Activated CD8-positive, alpha-beta memory T cell treated with anti-CD3 and anti-CD28 coated beads for 24 hours (primary cell): ENCODE measurements at regions not wholly inside any gene's neighbourhood (a gene's known extent, or its start where the extent isn't known, plus 50 kb on each side); places are given as distances from the start of the nearest gene placed in this dataset.
A peak's percentile ranks its signal among the peaks of the same experiment; 100 is the strongest.
"Not testable (repeated sequence)": the region's sequence is repeated elsewhere in the genome, so short reads cannot be mapped to it uniquely, and the experiment has no call there.

ENCODE experiments used
- DNase-seq: peaks from one replicate; pipeline ENCODE4 v3.0.0-alpha.2; 2020

DNA sequence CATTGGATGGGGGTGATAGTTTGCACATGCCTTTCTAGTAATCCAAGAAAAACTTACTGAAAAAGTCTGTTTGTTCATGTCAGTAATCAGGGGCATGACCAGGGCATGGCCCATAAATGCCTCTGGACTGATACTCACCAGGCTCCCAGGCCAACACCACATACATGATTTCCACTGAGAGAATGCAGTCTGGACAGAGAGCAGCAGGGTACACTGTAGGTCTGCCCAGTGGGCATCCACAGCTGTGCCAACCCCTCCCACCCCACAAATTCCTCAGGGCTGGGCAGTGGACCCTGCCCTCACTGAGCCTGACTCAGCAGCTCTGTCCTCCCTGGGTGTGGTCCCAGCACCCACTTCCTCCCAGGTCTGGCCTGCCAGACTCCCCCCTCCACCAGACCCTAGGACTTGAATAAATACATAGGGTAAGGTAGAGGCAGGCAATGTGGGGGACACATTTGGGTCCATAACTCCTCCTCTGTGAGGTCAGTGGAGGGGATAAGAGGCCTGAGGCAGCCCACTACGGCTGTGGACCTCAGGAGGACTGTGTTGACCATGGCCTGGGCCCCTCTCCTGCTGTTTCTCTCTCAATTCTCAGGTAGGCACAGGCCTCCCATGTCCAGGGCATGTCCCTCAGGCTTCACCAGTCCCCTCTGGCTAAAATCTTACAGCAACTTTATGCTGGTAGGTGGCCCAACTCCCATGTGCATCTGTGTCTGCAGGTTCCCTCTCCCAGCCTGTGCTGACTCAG, 92.2 kb upstream of the TOP3B start:
- DNase-seq: no peak

DNA sequence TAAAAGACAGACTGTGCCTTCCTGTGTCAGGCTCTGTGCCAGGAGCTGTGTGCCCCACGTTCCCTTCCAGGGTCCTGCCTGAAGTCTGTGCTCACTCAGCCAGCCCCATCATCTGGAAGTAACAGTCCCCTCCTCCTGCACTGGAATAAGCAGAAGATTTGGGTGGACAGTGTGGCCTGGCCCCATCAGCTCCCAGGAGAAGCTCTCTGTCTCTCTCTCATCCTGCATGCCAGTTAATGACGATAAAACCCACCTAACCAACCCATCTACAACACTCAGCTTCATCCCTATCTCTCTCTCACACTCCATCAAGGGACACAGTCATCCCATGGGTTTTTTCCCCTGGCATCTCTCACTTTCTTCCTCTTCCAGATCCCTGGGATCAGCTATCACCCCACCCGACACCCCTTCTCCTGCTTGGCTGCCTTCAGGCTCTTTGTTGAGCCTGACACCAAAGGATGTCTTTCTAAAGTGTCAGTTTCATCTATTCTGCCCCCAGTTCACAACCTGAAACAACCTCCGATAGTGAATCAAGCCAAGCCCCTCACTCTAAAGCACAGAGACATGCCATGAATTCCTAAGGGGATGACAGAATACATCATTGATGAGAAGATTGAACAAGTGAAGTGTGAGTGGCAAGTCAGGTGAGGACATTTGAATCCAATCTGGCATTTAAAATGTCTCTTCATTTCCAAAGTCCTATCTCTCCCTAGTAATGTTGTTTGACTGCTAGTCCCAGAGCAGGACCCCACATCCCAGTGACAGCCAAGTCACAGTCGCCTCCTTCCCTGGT, 91.4 kb upstream of the TOP3B start:
- DNase-seq: no peak

DNA sequence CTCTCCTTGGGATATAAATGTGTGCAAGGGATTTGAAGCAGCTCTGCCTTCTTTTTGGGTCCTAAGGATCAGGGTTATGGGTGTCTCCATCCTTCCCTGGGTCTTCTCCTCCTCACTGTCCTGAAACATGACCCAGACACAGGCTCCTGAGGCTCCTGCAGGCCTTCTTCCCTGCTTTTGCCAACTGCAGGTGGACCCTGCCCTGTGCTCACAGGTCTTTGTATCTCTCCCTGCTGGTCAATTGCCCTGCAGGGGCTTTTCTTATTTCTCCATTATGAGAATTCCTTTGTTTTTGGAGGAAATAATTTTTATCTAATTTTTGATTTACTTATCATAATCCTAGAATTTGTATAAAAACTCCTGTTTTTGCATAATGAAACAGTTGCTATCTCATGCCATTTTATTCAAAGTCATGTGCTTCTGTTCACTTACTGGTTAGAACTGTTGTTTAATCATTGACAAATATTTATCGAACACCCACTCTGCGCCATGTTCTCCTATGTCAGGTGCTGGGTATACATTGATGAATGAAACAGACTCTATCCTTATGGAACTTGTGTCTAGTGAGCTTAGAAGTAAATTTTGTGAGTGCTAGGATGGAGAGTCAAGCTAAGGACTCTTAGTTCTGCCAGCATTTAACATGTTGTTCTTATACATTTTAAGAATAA, 89.7 kb upstream of the TOP3B start:
- DNase-seq: no peak

DNA sequence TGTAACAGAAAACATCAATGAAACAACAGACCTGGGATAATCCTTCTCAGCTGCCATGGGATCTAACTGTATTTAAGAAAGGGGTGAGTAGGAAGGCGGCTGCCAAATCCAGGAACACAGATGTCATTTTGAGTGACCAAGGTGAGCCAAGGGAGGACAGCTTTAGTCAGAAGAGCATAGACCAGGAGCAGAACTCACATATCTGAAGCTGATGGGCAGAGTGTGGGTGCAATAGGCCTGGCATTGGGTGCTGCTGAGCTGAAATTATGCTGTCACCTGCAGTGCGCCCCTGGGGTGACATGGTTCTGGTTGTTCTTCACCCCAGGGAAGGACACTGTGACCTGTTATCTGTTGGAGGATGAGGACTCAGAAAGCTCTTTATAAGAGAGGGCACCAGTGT, 88.9 kb upstream of the TOP3B start:
- DNase-seq: no peak

DNA sequence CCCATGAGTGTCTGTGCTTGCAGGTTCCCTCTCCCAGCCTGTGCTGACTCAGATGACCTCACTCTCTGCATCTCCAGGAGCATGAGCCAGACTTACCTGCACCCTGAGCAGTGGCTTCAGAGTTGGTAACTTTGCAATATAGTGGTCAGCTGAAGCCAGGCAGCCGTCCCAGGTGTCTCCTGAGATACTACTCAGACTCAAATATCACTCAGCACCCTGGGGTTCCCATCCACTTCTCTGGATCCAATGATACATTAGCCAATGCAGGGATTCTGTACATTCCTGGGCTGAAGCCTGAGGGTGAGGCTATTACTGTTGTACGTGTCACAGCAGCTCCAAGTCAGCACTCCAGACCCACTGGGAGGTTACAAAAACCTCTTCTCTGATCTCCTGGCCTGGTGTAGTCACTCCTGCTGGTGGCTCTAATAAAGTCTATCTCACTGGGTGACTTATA, 87.8 kb upstream of the TOP3B start:
- no peak for DNase-seq

DNA sequence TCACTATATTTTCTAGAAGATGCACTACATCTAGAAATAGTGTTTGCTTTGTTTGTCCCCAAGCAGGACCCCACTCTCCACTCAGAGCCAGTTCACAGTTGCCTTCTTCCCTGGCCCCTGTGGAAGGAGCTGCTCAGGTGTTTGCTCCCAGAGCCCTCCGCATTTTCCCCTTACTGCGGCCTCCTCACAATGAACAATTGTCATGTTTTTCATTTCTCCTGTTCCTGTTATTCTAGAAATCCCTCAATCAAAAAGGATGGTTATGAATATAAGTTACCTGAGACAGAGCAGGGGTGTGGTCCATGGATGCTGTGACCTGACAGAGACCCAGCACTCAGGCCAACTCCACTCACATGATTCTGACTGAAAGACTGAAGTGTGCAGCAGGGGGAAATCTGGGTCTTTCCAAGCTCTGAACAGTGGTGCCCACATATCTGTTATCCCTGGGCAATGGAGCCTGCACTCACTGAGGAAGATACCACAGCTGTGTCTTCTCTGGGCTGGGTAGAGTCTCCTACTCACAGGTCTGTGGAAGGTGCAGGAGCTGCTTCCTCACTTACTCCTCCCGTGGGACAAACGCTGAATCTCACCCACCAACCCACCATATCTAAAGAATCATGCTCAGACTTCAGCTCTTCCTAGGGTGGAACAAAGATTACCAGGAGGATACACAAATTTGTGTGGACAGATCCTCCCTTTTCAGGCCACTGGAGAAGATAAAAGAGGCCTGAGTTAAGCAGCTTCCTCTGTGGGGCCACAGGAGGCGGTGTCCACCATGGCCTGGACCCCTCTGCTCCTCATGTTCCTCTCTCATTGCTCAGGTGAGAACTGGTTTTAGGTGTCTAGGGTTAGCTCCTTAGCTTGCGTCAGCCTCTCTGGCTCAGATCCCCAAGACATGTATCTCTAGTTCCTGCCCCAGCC, 87.1 kb upstream of the TOP3B start:
- no peak for DNase-seq

DNA sequence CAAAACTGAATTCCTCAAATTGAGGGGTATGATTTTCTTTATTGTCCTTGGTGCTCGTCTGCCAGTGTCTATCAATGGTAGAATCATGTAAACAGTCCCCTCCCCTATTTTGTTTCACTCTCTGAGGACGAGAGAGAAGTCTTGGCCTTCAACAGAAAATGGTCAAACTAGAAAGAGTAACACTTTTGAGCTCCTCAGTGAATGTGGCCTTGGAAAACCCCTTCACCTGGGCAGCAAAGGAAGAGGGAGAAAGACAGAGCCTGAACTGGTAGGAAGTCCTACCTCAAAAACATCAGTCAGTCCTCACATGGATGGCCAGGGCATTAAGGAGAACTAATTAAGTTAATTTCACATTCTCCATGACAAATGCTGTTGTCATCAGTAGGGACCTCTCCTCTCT, 86.1 kb upstream of the TOP3B start:
- no peak for DNase-seq

DNA sequence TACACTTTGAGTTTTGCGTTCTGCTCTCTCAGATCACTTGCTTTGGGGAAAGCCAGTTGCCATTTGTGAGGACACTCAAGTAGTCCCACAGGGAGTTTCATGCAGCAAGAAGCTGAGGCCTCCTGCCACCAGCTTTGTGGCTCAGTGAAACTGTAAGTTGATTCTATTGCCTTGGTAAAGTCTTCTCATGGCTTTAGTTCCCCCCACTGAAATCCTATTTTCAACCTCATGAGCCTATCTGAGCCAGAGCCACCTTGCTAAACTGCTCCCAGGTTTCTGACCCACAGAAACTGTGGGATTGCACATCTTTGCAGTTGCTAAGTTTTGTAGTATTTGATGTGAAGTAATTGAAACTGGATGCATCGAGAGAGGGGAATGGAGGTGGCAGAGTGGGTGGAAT, 85.4 kb upstream of the TOP3B start:
- no peak for DNase-seq

DNA sequence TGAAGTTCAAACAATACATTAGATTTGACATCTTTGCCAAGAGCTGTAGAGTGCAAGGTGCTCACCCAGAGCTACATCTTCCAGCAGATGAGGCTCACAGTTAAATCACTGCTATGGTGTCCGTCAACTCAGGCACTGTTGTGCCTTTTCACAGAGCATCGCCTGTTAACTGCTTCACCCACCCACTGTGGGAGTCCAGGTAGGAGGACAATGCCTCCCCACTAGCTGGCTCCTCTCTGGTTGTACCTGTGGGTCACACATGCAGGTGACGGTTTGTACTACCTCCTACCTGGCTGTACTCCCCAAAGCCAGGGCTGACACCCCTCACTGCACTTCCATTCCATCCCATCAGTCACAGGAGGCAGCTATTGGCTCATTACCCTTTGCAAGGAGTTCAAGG, 84.6 kb upstream of the TOP3B start:
- DNase-seq: no peak

DNA sequence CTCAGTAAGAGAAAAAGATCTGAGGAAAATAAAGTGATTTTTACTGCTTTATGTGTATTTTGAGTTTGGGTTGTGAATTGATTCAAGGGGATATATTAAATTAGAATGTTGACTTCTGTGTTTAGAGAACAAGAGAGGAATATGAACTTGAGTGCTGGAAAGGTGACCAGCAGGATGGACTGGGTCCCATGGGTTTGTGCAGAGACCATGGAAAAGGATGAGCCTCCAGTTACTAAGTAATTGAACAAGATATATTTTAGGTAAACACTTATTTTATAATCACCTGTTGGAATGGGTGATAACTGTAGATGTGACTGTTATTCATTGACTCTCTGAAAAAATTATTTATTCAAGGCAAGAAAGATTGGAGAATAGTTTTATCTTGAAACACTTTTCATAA, 82.0 kb upstream of the TOP3B start:
- DNase-seq: no peak

DNA sequence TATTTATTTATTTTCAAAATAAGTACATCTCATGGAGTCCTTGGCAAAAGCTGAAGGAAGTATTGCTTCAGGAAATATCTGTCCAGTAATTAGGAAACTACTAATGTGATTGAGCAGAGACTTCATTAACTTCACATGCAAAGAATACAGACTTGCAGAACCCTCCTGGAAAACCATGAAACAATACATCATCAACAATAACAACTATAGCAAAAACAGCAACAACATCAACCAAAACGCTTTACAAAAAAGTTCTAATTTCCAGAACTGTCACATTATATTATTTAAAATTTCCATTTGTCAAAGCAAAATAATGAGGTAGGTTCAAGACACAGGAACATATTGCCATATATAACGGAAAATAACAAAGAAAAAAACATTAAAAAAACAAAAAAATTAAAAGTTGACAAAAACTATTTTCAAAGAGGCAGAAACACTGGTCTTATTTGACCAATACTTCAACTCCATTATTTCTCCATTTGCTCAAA, 79.8 kb upstream of the TOP3B start:
- DNase-seq: no peak

DNA sequence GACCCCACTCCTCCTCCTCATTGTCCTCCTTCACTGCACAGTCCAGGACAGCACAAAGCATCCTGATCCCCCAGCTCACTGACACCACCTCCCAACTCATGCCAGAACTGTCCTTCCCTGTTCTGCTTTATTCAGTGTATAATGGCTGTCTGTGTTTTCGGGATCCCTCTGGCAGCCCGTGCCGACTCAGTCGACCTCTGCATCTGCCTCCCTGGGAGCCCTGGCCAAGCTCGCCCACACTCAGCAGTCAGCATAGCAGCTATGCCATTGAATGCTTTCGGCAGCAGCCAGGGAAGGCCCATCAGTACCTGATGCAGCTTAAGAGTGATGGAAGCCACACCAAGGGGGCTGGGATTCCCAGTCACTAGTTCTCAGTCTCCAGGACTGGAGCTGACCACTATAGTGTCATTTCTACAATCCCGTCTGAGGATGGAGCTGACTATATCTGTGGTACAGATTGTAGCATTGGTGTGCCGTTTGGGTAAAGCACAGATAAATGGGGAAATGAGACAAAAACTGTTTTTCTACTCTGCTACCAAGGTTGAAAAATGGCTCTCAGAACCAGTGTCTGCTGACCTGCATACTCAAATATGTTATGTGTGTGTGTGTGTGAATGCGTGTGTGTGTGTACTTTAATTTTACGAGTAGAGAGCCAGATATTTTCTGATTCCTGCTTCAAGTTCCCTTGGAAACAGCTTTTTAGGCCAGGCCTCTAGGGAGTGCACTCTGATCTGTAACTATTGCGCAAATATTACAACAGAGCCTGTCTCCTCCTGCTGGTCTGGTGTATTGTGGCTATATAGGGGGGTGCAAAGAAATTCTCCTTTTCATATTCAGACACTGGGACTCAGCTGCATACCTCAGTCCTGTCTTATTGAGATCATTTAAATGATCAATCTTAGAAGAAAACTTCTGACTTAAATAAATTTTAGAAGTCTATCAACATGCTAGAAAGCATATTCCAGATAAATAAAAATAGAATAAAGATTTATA, 78.8 kb upstream of the TOP3B start:
- DNase-seq: no peak

DNA sequence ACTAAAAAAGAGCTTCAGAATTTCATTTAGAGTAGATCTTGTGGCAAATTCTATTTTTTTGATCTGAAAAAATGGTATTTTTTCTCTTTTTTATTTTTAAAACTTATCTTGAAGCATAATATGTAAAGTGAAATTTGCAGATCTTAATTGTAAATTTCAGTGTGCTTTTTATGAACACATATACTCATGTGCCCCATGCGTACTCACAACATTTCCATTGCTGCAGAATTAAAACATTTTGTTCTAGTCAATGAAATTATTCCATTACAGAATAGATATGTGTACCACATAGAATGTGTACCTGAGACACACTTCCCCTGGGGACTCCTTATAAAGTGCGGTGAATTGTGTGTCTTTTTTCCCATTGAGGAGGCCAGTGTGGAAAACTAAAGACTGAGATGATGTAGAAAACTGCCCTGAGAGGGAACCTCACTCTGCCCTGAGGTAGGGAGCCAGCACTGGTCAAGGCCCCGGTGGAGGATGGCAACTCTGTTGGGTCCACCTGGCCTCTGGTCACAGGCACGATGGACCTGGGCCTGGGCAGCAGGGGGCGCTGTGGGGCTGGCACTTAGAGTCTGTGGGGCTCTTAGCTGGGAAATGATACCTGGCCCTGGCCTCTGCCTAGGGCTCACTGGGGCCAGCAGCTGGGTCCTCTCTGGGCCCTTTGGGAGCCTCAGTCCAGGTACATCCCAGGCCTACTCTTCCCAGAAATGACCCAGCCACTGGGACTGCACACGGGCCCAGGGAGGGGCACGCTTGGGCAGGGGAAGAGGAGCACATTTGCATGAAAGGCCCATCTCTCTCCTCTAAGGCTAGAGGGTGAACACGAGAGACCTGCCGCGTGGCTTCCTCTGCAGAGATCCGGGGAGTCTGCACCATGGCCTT, 77.9 kb upstream of the TOP3B start:
- DNase-seq: peak; percentile 78

DNA sequence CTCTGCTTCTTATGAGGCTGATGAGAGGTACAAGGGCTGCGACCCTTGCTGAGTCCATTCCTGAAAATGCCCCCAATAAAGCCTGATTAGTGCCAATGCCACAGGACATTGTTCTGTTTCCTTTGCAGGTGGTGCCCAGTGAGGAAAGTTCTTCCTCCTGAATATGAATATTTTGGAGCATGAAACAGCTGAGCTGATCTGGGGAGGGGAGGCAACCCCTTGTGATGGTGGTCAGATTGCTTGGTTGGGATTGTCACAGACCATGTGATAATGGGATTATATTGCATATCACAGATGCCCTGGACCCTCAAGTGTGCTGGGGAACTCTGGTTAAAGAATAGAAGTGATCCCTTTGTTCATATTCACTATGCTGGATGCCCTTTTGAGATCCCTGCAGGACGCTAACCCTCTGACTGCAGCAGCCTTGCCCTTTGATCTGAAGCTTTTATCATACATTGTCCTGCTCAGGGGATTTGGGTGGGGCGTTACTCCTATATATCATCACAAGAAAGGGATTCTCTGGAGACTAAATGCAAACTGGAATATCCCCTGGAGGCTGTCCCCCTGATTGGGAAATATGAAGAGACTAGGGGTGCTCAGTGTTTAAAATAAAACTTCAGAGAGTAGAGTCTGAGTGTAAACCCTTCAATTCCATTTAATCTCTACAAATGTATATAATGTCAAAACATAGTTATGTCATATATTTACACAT, 76.9 kb upstream of the TOP3B start:
- DNase-seq: no peak

DNA sequence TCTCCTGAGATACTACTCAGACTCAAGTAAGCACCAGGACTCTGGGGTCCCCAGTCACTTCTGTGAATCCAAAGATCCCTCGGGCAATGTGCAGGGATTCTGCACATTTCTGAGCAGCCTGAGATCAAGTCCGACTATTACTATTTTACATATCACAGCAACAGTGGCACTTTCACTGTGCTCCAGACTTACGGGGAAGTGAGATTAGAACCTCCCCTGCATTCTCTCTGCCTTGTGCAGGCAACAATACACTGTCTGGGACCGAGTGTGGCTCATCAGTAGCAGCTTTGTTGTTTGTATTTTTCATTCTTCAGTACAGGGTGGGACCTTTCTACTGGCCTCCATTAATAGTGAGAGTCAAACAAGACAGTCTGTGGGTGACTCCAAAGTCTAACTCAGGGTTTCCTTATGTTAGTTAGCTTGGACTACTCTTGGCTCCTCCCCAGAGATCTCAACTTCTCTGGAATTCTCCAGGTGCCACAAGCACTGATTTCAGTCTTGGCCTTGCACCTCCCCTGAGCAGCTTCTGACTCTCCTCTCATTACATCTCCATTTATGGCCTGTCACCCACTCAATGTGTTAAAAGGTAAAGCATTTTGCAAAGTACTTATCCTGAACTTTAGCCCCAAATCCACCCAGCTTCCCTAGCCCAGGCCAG, 76.2 kb upstream of the TOP3B start:
- no peak for DNase-seq

DNA sequence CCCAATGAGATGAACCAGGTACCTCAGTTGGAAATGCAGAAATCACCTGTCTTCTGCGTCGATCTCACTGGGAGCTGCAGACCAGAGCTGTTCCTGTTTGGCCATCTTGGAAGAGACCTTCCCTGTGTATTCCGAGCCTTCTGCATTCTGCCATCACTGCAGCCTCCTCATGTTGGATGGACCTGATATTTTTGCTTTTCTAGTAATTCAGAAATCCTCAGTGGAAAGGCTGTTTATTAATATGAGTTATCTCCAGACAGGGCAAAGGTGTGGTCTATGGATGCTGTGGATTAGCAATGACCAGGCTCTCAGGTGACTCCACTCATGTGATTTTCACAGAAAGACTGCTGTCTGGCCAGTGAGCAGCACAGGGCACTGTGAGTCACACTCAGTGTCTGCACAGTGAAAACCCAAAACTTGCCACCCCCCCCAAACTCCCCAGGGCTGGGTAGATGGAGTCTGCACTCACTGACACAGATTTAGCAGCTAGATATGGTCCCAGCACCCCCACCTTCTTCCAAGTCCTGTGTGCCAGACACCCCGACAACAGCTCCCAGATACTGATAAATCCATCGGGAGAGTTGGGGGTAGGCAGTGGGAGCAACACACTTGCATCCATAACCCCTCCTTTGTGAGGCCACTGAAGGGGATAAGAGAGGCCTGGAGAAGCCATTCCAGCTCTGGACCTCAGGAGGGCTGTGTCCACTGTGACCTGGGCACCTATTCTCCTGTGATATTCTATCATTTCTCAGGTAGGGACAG, 75.2 kb upstream of the TOP3B start:
- no peak for DNase-seq

DNA sequence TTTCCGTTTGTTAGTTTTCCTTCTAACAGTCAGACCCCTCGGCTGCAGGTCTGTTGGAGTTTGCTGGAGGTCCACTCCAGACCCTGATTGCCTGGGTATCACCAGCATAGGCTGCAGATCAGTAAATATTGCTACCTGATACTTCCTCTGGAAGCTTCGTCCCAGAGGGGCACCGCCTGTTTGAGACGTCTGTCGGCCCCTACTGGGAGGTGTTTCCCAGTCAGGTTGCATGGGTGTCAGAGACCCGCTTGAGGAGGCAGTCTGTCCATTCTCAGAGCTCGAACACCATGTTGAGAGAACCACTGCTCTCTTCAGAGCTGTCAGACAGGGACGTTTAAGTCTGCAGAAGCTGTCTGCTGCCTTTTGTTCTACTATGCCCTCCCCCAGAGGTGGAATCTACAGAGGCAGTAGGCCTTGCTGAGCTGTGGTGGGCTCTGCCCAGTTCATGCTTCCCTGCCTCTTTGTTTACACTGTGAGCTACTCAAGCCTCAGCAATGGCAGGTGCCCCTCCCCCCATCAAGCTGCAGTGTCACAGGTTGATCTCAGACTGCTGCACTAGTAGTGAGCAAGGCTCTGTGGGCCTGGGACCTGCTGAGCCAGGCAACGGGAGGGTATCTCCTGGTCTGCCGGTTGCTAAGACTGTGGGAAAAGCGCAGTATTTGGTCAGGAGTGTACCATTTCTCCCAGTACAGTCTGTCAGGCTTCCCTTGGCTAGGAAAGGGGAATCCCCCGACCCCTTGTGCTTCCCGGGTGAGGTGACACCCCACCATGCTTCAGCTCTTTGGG, 74.4 kb upstream of the TOP3B start:
- DNase-seq: not testable (repeated sequence)
